C4-2B (cell line): ENCODE measurements at regions not wholly inside any gene's neighbourhood (a gene's known extent, or its start where the extent isn't known, plus 50 kb on each side); places are given as distances from the start of the nearest gene placed in this dataset.

Experiments
- H3K27ac ChIP-seq: fragments of 450-650 bp; 2 replicates; pipeline ENCODE4 v1.5.1; 2017
- ZFX ChIP-seq: fragments of 450-650 bp; IDR thresholded peaks from 2 replicates; pipeline ENCODE4 v1.6.1; 2017
- TF ChIP-seq, protein P1 (sequence below): fragments of 450-650 bp; conservative IDR thresholded peaks from 2 replicates; pipeline ENCODE4 v1.5.1; 2017; ENCODE audit warnings: mild to moderate bottlenecking

- TF ChIP-seq, protein P1, sequence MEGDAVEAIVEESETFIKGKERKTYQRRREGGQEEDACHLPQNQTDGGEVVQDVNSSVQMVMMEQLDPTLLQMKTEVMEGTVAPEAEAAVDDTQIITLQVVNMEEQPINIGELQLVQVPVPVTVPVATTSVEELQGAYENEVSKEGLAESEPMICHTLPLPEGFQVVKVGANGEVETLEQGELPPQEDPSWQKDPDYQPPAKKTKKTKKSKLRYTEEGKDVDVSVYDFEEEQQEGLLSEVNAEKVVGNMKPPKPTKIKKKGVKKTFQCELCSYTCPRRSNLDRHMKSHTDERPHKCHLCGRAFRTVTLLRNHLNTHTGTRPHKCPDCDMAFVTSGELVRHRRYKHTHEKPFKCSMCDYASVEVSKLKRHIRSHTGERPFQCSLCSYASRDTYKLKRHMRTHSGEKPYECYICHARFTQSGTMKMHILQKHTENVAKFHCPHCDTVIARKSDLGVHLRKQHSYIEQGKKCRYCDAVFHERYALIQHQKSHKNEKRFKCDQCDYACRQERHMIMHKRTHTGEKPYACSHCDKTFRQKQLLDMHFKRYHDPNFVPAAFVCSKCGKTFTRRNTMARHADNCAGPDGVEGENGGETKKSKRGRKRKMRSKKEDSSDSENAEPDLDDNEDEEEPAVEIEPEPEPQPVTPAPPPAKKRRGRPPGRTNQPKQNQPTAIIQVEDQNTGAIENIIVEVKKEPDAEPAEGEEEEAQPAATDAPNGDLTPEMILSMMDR = no peak
- no peak for TF ChIP-seq ZFX
- H3K27ac ChIP-seq = no peak overlapping the region
Observed at GRCh38 chr15:61697796-61698195, 362.5 kb downstream of the VPS13C start.

- no peak overlapping the region for H3K27ac ChIP-seq
- no peak for TF ChIP-seq ZFX
- TF ChIP-seq, protein P1 = no peak
Observed at GRCh38 chr15:61689067-61689466, 371.2 kb downstream of the VPS13C start.

- TF ChIP-seq, protein P1 = no peak
- H3K27ac ChIP-seq = no peak overlapping the region
Observed at GRCh38 chr15:61687651-61688050, 372.6 kb downstream of the VPS13C start.

DNA sequence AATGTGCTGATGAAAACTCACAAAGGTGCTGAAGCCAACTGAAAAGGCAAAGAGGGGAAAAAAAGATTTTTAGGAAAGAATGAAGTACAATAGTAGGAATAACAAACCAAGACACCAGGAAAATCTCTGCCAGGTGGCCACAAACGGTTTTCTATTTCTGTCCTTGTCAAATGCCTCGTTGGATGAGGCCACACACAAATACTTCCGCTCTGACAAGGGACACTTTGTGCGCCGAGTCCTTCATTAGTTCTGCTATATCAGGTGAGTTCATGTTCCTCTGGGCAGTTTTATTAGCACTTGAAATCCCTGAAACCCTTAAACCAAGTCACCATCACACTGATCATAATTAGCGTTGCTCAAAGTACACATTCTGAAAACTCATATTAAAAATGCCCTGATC, 373.1 kb downstream of the VPS13C start:
- no peak overlapping the region for H3K27ac ChIP-seq
- TF ChIP-seq ZFX = no peak
- TF ChIP-seq, protein P1 = no peak

- no peak for TF ChIP-seq ZFX
- TF ChIP-seq, protein P1 = no peak
- H3K27ac ChIP-seq = no peak overlapping the region
Observed at GRCh38 chr15:61685971-61686370, 374.3 kb downstream of the VPS13C start.

GRCh38 chr15:61685534-61685933, 374.7 kb downstream of the VPS13C start:
- no peak overlapping the region for H3K27ac ChIP-seq
- TF ChIP-seq ZFX = no peak
- TF ChIP-seq, protein P1 = no peak

- no peak for TF ChIP-seq ZFX
- TF ChIP-seq, protein P1 = no peak
- H3K27ac ChIP-seq = peak overlapping the region; percentile 90; the same call in 1 of the 2 replicates
Observed at GRCh38 chr15:61684749-61685467, 375.3 kb downstream of the VPS13C start.
